G401.6 (cell line): ENCODE measurements at regions not wholly inside any gene's neighbourhood (a gene's known extent, or its start where the extent isn't known, plus 50 kb on each side); places are given as distances from the start of the nearest gene placed in this dataset.
A peak's percentile ranks its signal among the peaks of the same experiment; 100 is the strongest.

Experiments used
- FAIRE-seq: peaks from 2 replicates; lab custom pipeline; 2012; peaks lifted over from hg19 to GRCh38; lab: Jason Lieb, UNC

DNA sequence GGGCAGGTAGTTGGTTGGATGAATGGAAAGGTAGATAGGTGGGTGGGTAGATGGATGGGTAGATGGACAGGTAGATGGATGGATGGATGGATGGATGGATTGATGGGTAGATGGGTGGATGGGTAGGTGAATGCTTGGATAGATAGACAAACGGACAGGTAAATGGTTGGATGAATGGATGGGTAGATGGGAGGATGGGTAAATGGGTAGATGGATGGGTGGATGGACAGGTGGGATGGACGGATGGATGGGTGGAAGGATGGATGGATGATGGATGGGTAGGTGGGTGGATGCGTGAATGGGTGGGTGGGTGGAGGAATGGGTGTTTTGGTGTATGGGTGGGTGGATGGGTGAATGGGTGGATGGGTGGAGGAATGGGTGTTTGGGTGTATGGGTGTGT, 50.1 kb upstream of the ASAP2 start:
- no peak for FAIRE-seq

DNA sequence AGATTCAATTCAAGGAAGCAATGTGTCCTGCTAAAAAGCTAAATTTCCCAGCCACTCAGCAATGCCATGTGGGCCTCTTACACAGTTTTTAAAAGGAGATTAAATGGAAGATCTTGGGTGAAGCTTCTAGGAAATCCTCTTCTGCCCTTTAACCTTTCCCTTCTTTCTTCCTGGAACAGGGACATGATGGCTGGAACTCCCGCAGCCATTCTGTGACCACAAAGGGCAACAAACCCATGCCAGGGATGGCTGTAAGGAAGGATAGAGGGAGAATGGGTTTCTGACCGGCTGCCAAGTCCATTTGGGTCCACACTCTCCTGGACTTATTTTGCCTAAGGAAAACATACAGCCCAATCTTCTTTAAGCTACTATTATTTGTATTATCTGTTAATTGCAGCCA, 52.6 kb upstream of the ASAP2 start:
- FAIRE-seq: no peak

DNA sequence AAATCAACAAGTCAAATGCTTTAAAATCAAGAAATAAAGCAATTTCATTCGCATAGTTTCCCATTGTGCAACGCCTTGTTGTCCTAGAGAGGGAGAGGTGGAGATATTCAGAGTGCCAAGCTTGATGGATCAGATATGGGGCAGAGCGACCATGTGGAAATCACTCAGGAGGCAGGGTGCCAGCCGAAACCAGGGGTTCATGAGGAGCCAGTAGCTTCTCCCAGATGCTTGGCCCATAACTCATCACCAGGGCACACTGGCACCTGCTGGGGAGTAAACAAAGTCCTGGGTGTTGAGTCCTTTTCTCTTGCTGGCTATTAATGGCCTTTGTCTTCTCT, 53.0 kb upstream of the ASAP2 start:
- FAIRE-seq: no peak

DNA sequence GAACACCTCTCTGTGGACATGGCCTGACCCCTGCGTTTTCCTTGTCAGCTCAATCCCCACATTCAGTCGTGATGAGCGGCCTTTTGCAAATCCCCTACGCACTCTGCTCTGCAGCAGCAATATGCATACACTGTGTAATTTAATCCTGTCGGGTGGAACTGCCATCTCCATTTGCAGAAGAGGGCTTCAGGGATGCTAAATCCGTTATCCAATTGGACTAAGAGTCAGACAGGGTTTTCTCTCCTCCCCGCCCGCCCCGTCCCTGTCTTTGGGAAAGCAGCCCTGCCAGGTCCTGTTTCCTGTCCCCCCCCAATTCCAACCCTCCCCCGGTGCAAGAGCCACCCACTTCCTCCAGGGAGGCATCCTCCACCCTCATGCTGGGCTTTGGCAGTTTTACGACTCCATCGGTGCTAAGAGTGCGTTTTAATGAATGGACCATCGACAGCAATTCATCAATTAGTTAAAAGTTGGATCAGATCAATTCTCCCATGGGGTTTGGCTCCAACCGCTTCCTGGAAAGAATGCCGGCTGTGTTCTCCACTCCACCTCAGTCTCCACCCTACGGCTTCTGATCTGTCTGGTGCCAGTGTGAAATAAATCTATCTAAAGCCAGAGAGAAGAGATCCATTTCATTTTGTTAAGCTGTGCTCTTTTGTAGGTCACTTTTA, 53.5 kb upstream of the ASAP2 start:
- FAIRE-seq: no peak

DNA sequence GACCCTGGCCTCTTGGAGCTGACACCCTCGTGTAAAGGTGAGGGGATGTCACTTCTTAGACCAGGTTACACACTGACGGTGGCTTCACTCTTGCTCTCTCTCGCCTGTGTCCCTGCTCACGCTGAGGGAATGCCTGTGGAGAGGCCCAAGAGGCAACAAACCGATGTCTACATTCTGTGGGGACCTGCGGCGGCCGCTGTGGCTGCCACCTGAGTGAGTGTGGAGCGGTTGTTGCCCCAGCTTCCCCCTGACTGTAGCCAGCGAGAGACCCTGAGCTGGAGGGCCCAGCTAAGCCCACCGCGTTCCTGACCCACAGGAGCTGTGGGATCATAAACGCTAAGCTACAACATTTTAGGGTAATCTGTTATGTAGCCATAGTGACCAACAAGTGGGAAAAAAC, 55.7 kb upstream of the ASAP2 start:
- no peak for FAIRE-seq

DNA sequence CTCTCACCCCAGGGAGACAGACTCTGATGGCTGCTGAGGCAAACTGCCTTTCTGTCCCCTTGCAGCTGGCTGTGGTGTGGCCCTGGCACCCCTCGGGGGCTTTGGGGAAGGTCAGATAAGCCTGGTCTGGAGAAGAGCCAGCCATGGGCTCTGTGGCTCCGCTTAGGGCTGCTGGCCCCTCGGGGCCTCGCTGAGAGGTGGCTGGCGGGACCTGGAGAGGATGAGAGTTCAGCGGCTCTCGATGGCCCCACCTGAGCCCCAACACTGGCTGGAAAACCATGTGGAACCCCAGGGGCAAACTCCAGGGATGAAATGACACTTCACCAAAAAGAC, 56.1 kb upstream of the ASAP2 start:
- FAIRE-seq: no peak

DNA sequence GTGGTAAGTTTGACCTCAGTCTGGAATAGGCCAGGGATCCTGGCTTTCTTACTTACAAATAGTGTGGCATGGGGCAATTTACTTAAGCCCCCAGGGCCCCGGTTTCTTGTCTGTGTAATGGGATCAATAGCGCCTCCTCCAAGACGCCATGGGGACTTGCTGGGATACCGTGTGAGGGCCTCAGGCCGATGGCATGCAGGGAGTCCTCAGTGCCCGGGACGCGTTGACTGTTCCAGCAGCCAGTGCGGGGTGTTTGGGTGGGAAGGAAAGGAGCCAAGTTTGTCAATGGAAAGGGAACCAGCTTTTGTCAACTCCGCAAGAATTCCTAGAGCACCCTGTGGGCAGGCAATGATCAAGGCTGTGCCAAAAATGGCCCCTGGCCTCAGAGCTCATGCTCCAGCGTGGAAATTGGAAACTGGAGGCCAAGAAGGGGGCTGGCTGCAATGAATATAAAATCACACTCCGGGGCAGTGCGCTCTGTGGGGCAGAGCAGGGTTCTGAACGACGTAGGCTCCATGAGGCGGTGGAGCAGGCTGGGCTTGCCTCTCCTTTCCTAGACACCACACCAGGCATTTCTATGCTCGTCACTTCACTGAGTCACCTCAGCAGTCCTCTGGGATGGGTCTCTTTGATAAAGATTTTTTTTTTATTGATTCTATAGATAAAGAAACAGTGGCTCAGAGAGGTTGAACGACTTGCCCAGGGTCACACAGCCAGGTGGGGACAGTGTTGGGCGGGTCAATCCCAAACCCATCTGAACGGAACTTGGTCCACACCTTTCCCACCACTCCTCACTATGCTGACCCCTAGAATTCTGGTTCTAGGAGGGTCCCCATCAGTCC, 56.7 kb upstream of the ASAP2 start:
- no peak for FAIRE-seq

DNA sequence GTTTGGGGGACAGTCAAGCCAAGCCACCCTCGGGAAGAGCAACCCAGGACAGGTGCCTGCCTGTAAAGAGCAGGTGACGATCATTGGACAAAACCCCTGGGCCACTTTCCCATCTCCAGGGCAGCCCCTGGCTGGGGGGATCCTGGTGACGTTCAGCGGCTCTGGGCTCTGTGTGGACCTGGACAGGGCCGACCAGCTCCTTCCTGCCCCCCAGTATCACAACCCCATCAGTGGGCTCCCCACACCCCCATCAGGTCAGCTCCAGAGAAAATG, 57.3 kb upstream of the ASAP2 start:
- FAIRE-seq: no peak

DNA sequence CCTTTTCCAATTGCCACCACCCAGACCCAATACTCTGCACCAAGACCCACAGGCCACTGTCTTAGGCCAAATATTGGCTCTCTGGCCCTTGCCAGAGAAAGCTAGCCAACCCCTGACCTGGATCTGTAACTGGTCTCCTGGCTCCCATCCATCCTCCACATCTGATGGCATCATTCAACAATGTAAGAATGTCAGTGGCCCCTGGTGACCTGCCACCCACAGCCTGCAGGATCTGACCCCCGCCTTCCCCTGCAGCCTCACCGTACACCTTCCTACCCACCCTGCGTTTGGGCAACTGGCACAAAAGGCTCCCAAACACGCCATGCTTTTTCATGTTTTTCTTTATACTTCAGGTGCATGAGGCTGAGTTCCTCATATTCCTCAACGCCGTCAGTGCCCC, 60.0 kb upstream of the ASAP2 start:
- no peak for FAIRE-seq

DNA sequence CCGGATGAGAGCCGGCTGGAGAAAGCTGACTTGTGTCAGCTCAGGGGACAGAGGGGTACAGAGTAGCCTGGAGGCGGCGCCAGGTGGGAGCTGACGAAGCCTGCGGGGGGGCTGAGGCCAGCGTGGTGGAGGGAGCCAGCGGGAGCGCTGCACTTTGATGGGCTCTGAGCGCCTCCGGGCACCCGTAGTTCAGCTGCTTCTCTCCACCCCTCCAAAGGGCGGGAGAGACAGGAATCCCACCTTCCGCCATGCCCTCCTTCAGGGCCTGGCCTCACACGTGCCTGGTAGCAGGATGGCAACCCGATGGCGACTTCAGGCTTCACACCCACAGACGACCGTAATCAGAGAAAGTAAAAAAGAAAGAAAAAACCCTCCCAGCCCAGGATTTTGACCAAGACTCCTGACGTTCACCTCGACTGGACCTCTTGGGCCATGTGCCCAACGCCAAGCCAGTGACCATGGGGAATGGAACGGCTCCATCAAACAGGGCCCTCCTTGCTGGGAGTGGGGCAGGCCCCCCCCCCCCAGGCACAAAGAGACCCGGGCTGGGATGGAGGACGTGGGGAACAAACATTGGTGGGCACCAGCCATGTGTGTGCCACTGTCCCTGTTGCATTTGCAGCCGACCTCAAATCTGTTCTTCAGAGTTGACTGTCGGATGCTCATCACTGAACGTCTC, 60.7 kb upstream of the ASAP2 start:
- no peak for FAIRE-seq

DNA sequence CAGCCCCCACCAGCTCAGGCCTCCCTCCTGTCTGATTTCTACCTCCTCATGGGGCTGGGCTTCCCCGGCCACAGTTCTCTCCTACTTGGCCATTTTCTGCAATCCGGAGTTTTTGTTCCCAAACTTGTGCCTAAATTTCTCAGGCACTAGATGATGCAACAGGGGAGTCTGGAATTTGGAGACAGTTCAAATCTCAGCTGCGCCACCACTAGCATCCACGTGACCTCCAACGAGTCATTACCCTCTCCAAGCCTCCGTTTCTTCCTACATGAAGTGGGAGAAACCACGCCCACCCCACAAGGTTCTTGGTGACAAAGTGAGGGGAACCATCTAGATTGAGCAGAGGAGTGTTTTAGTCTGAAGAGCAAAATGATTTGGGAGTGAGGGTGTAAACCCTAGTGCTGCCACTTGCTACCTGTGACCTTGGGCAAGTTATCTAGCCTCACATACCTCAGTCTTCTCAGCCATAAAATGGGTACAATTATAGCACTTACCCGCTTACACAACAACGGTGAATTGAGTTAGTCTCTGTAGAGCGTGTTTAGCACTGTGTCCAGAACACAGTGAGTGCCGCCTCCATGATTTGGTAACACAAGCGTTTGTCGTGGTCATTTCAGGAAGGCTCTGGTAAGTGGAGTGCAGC, 61.4 kb upstream of the ASAP2 start:
- no peak for FAIRE-seq

DNA sequence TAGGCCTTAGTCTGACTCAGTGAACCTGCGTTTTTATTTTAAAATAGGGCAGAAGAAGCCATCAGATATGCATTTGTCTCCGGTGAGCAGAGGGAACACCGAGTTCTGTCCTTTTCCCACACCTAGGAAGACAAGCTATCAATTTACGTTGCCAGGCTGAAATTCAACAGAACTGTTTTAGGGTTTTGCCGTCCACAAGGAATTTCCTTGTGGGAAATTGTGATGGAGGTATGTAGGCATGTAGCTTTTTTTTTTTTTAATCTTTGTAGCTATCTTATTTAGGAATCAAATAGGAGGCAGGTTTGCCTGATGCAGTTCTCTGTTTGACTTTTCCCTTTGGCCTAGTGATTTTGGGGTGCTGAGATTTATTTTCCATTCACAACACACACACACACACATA, 62.0 kb upstream of the ASAP2 start:
- FAIRE-seq: no peak

DNA sequence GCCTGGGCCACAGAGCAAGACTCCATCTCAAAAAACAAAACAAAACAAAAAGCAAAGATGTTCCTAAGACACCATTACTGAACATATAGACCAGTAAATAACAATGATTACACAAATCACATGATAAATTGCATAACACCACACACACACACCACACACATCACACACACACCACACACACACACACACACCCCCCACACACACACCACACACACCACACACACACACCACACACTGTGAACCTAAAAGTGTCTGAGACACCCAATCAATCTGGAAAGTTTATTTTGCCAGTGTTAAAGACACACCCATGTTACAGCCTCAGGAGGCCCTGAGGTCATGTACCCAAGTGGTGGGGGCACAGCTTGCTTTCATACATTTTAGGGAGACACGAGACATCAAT, 62.6 kb upstream of the ASAP2 start:
- FAIRE-seq: no peak

DNA sequence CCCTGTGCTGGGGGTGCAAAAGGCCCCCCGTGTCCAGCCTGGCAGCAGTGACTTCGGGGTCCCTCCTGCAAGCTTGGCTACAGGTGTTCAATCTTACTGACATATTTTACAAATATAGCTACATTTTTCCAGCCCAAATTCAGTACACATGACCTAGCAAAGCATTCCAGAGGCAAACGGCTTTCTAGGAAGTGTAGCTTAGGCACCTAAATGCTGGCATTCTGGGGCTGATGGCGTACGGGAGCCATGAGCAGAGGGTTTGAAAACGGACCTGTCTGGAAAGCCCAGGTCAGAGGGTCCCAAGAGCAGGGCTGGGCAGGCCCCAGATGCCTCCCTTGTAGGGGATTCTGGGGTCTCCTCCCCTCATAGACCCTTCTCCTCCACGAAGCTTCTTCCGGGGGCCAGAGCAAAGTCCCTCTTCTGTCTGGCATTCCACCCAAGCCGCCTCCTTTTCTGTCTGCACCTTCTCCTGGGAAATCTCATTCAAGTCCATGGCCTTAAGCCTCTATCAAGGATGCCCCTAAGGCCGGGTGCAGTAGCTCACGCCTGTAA, 63.3 kb upstream of the ASAP2 start:
- FAIRE-seq: no peak

DNA sequence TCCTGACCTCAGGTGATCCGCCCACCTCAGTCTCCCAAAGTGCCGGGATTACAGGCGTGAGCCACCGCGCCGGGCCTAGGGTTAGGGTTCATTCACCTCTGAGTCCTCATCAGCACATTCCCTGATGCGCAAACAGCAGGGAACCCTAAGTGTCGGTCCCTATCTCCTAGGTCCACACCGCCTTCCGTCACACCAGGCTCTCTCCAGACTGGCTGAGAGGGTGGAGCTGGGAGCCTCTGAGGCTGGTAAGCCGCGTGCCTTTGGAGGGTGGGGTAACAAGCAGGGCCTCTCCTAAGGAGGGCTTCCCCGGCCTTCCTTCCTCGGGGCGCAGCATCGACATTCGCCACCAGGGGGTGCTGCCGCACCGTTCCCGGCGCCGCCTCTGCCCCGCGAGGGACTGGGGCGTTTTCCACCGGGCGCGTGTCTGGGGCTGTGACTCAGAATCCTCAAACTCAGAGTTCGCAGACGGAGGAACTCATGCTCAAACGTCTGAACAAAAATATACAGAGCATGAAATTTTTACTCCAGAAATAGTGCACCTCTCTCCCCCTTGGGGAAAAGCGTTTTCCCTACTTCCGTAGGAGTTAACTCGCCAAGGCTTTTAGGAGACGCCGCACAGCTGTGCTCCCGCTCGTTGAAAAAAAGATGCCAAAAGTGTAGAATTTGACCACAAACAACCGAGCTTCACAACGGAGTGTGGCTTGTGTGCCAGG, 63.9 kb upstream of the ASAP2 start:
- peak; percentile 84 for FAIRE-seq

DNA sequence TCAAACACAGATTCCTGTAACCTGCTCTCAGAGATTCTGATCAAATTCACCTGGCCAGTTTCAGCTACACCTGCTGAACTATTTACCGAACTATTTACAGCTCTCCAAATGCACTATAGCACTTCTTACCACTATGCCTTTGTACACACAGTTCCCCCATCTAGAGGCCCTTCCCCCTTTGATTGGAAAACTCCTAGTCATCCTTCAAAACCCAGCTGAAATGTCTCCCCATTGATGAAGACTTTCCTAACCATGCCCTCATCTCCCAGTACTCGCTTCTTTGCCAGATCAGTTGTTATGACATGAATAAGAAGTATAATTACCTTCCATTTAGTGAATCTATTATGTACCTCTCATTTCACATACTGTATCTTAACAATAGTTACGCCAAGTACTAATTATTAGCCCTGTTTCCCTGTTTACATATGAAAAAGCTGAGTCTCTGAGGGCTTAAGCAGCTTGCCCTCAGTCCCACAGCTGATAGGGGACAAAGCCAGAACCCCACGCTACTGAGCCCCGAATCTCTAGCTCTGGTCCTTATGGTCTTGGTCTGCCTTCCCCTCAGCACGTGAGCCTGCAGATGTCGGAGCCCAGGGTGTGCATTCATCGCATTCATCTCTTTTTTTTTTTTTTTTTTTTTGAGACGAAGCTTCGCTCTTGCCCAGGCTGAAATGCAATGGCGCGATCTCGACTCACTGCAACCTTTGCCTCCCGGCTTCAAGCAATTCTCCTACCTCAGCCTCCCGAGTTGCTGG, 64.7 kb upstream of the ASAP2 start:
- FAIRE-seq: no peak

DNA sequence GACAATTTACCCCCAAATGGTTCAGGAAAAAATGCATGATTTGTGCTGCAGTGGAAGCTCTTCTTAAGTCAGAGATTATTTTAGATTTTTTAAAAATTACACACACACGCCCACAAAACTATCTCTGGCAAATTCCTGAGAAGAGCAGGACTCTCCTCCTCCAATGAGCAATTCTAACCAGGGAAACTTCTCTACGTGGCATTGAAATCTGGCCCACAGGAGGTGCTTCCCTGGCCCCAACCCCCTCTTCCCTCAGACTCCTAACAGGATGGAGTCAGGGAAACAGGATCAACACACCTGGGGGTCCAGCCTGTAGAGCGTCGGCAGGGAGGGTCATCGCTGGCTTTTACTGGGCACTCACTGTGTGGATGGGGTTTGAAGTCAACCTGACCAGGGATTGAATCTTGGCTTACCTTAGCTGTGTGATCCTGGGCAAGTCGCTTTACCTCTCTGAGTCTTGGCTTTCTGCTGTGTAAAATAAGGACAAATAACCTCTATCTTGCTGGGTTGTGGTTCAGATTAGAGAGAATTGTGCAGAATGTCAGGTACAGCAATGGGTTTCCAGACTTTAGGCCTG, 65.4 kb upstream of the ASAP2 start:
- FAIRE-seq: no peak

DNA sequence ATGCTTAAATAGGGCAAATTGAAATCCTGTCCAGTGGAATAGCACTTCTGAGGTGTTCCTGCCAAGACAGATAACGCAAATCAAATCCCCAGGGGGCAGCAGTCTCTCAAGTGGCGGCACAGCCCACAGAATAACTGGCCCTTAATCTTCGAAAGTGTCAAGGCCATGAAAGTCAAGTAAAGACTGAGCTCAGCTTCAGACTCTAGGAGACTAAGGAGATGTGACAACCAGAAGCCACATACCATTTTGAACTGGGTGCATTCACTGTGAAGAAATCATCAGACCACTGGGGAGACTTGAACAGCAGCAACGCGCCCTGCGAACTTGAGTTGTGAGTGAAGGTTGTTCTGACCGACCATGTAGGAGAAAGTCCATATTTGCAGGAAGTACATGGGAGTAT, 66.0 kb upstream of the ASAP2 start:
- FAIRE-seq: no peak

DNA sequence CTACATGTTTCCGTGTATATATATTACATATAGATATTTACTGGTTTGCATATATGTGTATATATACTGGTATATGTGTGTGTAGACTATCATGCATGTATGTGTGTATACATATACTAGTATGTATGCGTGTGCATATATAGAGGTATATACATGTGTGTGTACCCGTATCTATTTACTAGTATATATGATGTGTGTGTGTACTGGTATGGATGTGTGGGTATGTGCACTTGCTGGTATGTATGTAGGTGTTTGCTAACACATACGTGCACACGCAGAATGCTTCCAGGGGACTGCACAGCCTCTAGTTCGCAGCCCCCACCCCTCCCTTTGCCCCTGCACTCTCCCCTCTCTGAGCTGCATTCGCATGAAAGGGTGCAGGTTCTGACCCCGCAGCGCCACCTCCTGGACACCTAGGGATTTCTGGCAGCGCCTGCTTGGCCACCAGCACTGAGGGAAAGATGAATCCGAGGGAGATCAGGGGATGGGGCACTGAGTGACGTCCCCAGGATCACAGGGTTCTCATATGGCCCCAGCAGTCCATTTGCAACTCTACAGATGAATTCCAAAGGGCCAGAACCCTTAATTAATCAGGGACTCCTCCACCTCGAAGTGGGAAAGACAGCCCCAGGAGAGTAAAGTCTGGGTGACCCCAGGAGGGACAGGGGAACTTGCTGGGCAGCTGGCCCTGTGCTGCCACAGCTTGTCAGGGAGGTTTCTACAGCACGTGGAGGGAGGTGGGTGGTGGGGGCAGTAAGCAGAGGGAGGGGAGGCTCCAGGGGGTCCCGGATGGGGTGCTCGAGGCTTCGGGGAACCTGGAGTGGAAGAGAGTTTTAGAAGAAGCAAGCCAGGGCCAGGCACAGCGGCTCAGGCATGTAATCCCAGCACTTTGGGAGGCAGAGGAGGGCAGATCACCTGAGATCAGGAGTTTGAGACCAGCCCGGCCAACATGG, 66.8 kb upstream of the ASAP2 start:
- FAIRE-seq: no peak
